ENCODE measurements at regions not wholly inside any gene's neighbourhood (a gene's known extent, or its start where the extent isn't known, plus 50 kb on each side); places are given as distances from the start of the nearest gene placed in this dataset.

- DNase-seq (ENCODE audit: low read depth, low spot score), result no peak
- ChIA-PET CTCF (no interaction called here), POLR2A (no interaction called here)
- H3K4me3 ChIP-seq (ENCODE audit: low read depth, low read length), result no peak overlapping the region
- no peak for TF ChIP-seq CTCF (IDR thresholded peaks at IDR 0.05; ENCODE audit: insufficient read depth, low read length, missing control alignments)
Observed at GRCh38 chr20:62573817-62574216, 68.5 kb upstream of the SLCO4A1 start.

GRCh38 chr20:62574230-62574993 is 67.9 kb upstream of the SLCO4A1 start:
- POLR2A ChIA-PET, result no interaction called here
- DNase-seq (ENCODE audit: low read depth, low spot score), result no peak
- TF ChIP-seq CTCF (IDR thresholded peaks at IDR 0.05; ENCODE audit: insufficient read depth, low read length, missing control alignments), result no peak
- no peak overlapping the region for H3K4me3 ChIP-seq (ENCODE audit: low read depth, low read length)
- CTCF ChIA-PET, result no interaction called here

- TF ChIP-seq CTCF (IDR thresholded peaks at IDR 0.05; ENCODE audit: insufficient read depth, low read length, missing control alignments), result no peak
- no peak for DNase-seq (ENCODE audit: low read depth, low spot score)
Observed at GRCh38 chr20:62575976-62576722, 66.2 kb upstream of the SLCO4A1 start.

GRCh38 chr20:62576815-62577489 is 65.4 kb upstream of the SLCO4A1 start:
- DNase-seq (ENCODE audit: low read depth, low spot score), result no peak
- no peak overlapping the region for H3K4me3 ChIP-seq (ENCODE audit: low read depth, low read length)
- CTCF ChIA-PET, result interaction anchor here (1.4 kb wide), 1 partner anchor 37 kb away, joined by 4 read pairs; no protein-coding TSS in a partner anchor
- POLR2A ChIA-PET, result no interaction called here
- TF ChIP-seq CTCF (IDR thresholded peaks at IDR 0.05; ENCODE audit: insufficient read depth, low read length, missing control alignments), result no peak

More at GRCh38 chr20:62575976-62576722, 66.2 kb upstream of the SLCO4A1 start:
- H3K4me3 ChIP-seq (ENCODE audit: low read depth, low read length), result no peak overlapping the region
- ChIA-PET CTCF (no interaction called here), POLR2A (no interaction called here)

- ChIA-PET POLR2A (no interaction called here), CTCF (interaction anchor here (1.4 kb wide), 1 partner anchor 37 kb away, joined by 4 read pairs; no protein-coding TSS in a partner anchor)
- TF ChIP-seq CTCF (IDR thresholded peaks at IDR 0.05; ENCODE audit: insufficient read depth, low read length, missing control alignments), result no peak
- H3K4me3 ChIP-seq (ENCODE audit: low read depth, low read length), result no peak overlapping the region
- DNase-seq (ENCODE audit: low read depth, low spot score), result no peak
Observed at GRCh38 chr20:62577490-62577836, 64.8 kb upstream of the SLCO4A1 start.

GRCh38 chr20:62578294-62578897 is 63.9 kb upstream of the SLCO4A1 start:
- DNase-seq (ENCODE audit: low read depth, low spot score), result no peak
- ChIA-PET CTCF (no interaction called here), POLR2A (no interaction called here)
- H3K4me3 ChIP-seq (ENCODE audit: low read depth, low read length), result no peak overlapping the region
- TF ChIP-seq CTCF (IDR thresholded peaks at IDR 0.05; ENCODE audit: insufficient read depth, low read length, missing control alignments), result no peak

All from AG04449 (cell line).